ENCODE measurements at regions not wholly inside any gene's neighbourhood (a gene's known extent, or its start where the extent isn't known, plus 50 kb on each side); places are given as distances from the start of the nearest gene placed in this dataset.

DNA sequence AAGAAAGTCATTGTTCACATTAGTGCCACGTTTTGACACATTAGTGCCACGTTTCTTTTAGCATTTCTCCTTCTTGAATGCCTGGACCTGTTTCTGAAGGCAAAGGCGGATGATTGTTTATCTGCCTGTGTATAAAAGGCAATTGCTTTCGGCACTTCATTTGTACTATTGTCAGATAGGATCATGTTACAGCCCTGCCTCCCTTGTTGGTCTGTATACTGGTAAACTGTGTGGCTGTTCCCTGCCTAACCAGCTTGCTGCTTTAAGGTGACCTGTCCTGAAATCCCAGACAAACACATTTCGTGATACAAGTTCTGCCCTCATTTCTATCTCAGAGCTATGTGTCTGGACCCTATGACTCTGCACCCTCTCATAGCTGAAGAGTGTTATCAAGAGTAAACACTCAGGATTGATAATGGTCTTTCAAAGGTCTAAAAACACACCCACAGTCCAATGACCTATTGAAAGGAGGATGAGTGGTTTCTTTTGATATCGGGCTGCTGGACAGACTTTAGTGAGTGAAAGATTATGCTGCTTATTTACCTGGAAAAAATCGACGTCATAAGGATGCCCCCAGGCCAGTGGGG, 276.3 kb upstream of the MCTP2 start:
- BruUV-seq (replicated peaks): no TSS peak
- SMC1A ChIA-PET (ENCODE audit: uncharacterized antibody, unreplicated experiment): interaction anchor here (1.0 kb wide), 1 partner anchor 9 kb away, joined by 4 read pairs; no protein-coding TSS in a partner anchor
- no peak for FAIRE-seq
- H3K4me3 ChIP-seq: no peak overlapping the region
- no peaks in the 10 kb centered on the region for H3K4me1 ChIP-seq (ENCODE audit: control insufficient read depth, insufficient read depth, low read length)
- CTCF ChIA-PET: interaction anchor here (1.0 to 1.6 kb wide), 2 partner anchors 8 to 165 kb away, joined by 3 to 5 read pairs; no protein-coding TSS in a partner anchor
- H3K79me2 ChIP-seq (ENCODE audit: control insufficient read depth, insufficient read depth, low read length): no peaks in the 10 kb centered on the region
- in situ Hi-C loops (cut with MboI): no loop called here
- H3K9me3 ChIP-seq (replicated peaks; ENCODE audit: control insufficient read depth, insufficient read depth, low read length): no peaks in the 10 kb centered on the region
- H2AFZ ChIP-seq (ENCODE audit: control insufficient read depth, low read depth, low read length): no peak overlapping the region
- H3K27me3 ChIP-seq (replicated peaks in 1 of 2; ENCODE audit: control insufficient read depth in 2 of 2, insufficient read depth in 2 of 2, low read length in 1 of 2): no peaks in the 10 kb centered on the region
- no peak overlapping the region for H3K9ac ChIP-seq (ENCODE audit: control insufficient read depth, insufficient read depth, low read length)
- RAD21 ChIA-PET (ENCODE audit: unreplicated experiment): no interaction called here
- no peaks in the 10 kb centered on the region for H4K20me1 ChIP-seq (ENCODE audit: control insufficient read depth, insufficient read depth)
- POLR2A ChIA-PET: no interaction called here
- DNase-seq (ENCODE audit: low read depth, low spot score): no peak
- H3K36me3 ChIP-seq (ENCODE audit: control insufficient read depth in 2 of 2, insufficient read depth in 2 of 2, low read length in 1 of 2): no peaks in the 10 kb centered on the region
- no peak overlapping the region for H3K4me2 ChIP-seq (ENCODE audit: control insufficient read depth, insufficient read depth)
- WGBS (ENCODE audit: insufficient coverage, insufficient replicate concordance, low lambda C conversion rate, missing lambda C conversion rate): 25% methylated on average over 8 of the region's 8 CpGs
- intact Hi-C loops (cut with micrococcal nuclease; ENCODE audit: unreplicated experiment): no loop called here
- TF ChIP-seq MTA3 (IDR thresholded peaks at IDR 0.05; ENCODE audit: borderline replicate concordance, low read length) (no peak), ZNF274 (IDR thresholded peaks at IDR 0.05; ENCODE audit: insufficient read depth, insufficient read length) (no peak), STAT3 (IDR thresholded peaks at IDR 0.05; ENCODE audit: low read depth, low read length) (no peak), HCFC1 (IDR thresholded peaks at IDR 0.05; ENCODE audit: low read length) (no peak), SUPT20H (IDR thresholded peaks at IDR 0.05; ENCODE audit: borderline replicate concordance, control insufficient read depth, low read depth, low read length) (no peak), FOXK2 (IDR thresholded peaks at IDR 0.05) (no peak)
- TF ChIP-seq, protein P1, sequence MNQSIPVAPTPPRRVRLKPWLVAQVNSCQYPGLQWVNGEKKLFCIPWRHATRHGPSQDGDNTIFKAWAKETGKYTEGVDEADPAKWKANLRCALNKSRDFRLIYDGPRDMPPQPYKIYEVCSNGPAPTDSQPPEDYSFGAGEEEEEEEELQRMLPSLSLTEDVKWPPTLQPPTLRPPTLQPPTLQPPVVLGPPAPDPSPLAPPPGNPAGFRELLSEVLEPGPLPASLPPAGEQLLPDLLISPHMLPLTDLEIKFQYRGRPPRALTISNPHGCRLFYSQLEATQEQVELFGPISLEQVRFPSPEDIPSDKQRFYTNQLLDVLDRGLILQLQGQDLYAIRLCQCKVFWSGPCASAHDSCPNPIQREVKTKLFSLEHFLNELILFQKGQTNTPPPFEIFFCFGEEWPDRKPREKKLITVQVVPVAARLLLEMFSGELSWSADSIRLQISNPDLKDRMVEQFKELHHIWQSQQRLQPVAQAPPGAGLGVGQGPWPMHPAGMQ (IDR thresholded peaks at IDR 0.05; ENCODE audit: borderline replicate concordance): no peak
- TF ChIP-seq, protein P2, sequence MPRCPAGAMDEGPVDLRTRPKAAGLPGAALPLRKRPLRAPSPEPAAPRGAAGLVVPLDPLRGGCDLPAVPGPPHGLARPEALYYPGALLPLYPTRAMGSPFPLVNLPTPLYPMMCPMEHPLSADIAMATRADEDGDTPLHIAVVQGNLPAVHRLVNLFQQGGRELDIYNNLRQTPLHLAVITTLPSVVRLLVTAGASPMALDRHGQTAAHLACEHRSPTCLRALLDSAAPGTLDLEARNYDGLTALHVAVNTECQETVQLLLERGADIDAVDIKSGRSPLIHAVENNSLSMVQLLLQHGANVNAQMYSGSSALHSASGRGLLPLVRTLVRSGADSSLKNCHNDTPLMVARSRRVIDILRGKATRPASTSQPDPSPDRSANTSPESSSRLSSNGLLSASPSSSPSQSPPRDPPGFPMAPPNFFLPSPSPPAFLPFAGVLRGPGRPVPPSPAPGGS (IDR thresholded peaks at IDR 0.05; ENCODE audit: borderline replicate concordance, insufficient read depth, low read depth, low read length, poor library complexity, severe bottlenecking): no peak
- TF ChIP-seq, protein P3, sequence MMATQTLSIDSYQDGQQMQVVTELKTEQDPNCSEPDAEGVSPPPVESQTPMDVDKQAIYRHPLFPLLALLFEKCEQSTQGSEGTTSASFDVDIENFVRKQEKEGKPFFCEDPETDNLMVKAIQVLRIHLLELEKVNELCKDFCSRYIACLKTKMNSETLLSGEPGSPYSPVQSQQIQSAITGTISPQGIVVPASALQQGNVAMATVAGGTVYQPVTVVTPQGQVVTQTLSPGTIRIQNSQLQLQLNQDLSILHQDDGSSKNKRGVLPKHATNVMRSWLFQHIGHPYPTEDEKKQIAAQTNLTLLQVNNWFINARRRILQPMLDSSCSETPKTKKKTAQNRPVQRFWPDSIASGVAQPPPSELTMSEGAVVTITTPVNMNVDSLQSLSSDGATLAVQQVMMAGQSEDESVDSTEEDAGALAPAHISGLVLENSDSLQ (IDR thresholded peaks at IDR 0.05): no peak
- ATAC-seq: no peak
- no peak overlapping the region for H3K27ac ChIP-seq (ENCODE audit: control insufficient read depth, insufficient read depth)

Data from GM12878 (cell line).